ENCODE measurements at regions not wholly inside any gene's neighbourhood (a gene's known extent, or its start where the extent isn't known, plus 50 kb on each side); places are given as distances from the start of the nearest gene placed in this dataset.

DNA sequence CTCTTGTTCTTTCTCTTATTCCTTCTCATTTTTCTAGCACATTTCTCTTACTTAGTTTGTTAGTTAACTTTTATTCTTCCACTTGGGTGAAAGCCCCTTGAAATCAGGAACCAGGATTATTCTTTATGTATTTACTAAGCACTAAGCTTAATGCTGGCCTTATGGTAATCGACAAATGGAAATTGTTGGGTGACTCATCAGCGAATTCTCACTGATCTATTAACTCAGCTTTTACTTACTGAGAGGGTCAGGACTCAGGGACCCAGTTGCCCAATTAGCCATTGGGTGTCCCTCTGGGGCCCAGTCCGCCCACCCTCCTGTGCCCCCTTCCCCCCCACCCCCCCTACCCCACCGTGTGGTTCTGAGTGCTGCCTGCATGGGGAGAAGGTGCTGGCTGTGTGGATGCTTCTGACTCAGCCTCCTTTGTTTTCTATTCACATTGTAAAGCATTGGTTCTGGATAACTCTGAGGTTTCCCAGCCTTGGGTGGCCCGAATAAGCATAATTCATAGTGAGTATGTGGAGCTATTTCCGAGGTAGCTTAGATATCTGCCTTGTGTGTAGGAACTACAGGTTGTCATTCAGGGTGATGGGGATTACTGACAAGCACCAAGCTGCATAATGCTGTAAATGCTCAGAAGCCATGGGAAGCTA lies 240.9 kb downstream of the FGF9 start:
- TF ChIP-seq, protein P1, sequence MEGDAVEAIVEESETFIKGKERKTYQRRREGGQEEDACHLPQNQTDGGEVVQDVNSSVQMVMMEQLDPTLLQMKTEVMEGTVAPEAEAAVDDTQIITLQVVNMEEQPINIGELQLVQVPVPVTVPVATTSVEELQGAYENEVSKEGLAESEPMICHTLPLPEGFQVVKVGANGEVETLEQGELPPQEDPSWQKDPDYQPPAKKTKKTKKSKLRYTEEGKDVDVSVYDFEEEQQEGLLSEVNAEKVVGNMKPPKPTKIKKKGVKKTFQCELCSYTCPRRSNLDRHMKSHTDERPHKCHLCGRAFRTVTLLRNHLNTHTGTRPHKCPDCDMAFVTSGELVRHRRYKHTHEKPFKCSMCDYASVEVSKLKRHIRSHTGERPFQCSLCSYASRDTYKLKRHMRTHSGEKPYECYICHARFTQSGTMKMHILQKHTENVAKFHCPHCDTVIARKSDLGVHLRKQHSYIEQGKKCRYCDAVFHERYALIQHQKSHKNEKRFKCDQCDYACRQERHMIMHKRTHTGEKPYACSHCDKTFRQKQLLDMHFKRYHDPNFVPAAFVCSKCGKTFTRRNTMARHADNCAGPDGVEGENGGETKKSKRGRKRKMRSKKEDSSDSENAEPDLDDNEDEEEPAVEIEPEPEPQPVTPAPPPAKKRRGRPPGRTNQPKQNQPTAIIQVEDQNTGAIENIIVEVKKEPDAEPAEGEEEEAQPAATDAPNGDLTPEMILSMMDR (IDR thresholded peaks at IDR 0.05; ENCODE audit: insufficient read depth, low read depth, low read length) = no peak
- TF ChIP-seq EZH2 (IDR thresholded peaks at IDR 0.05; ENCODE audit: insufficient read depth, low read length) = no peak
